ENCODE measurements at regions not wholly inside any gene's neighbourhood (a gene's known extent, or its start where the extent isn't known, plus 50 kb on each side); places are given as distances from the start of the nearest gene placed in this dataset.
"Not testable (repeated sequence)": the region's sequence is repeated elsewhere in the genome, so short reads cannot be mapped to it uniquely, and the experiment has no call there.

GRCh38 chr14:98912655-98913054 is 359.3 kb downstream of the BCL11B start:
- TF ChIP-seq CTCF (conservative IDR thresholded peaks at IDR 0.05; ENCODE audit: control insufficient read depth, insufficient read depth, low read depth, low read length), result no peak
- no peak for DNase-seq (ENCODE audit: low read depth)
- H3K4me3 ChIP-seq (ENCODE audit: control insufficient read depth, low read depth, low read length), result no peak overlapping the region

GRCh38 chr14:98913967-98914650 is 357.9 kb downstream of the BCL11B start:
- H3K4me3 ChIP-seq (ENCODE audit: control insufficient read depth, low read depth, low read length), result no peak overlapping the region
- TF ChIP-seq CTCF (conservative IDR thresholded peaks at IDR 0.05; ENCODE audit: control insufficient read depth, insufficient read depth, low read depth, low read length), result no peak
- DNase-seq (ENCODE audit: low read depth), result no peak

- TF ChIP-seq CTCF (conservative IDR thresholded peaks at IDR 0.05; ENCODE audit: control insufficient read depth, insufficient read depth, low read depth, low read length), result no peak
- no peak overlapping the region for H3K4me3 ChIP-seq (ENCODE audit: control insufficient read depth, low read depth, low read length)
- no peak for DNase-seq (ENCODE audit: low read depth)
Observed at GRCh38 chr14:98914942-98915341, 357.1 kb downstream of the BCL11B start.

GRCh38 chr14:98915625-98916024 is 356.4 kb downstream of the BCL11B start:
- DNase-seq (ENCODE audit: low read depth), result no peak
- TF ChIP-seq CTCF (conservative IDR thresholded peaks at IDR 0.05; ENCODE audit: control insufficient read depth, insufficient read depth, low read depth, low read length), result no peak
- no peak overlapping the region for H3K4me3 ChIP-seq (ENCODE audit: control insufficient read depth, low read depth, low read length)

- no peak overlapping the region for H3K4me3 ChIP-seq (ENCODE audit: control insufficient read depth, low read depth, low read length)
- no peak for DNase-seq (ENCODE audit: low read depth)
- no peak for TF ChIP-seq CTCF (conservative IDR thresholded peaks at IDR 0.05; ENCODE audit: control insufficient read depth, insufficient read depth, low read depth, low read length)
Observed at GRCh38 chr14:98916036-98916435, 356.0 kb downstream of the BCL11B start.

- TF ChIP-seq CTCF (conservative IDR thresholded peaks at IDR 0.05; ENCODE audit: control insufficient read depth, insufficient read depth, low read depth, low read length), result no peak
Observed at GRCh38 chr14:98916476-98916875, 355.5 kb downstream of the BCL11B start.

GRCh38 chr14:98919434-98919833 is 352.6 kb downstream of the BCL11B start:
- TF ChIP-seq CTCF (conservative IDR thresholded peaks at IDR 0.05; ENCODE audit: control insufficient read depth, insufficient read depth, low read depth, low read length), result no peak
- no peak for DNase-seq (ENCODE audit: low read depth)
- no peak overlapping the region for H3K4me3 ChIP-seq (ENCODE audit: control insufficient read depth, low read depth, low read length)

More at GRCh38 chr14:98916476-98916875, 355.5 kb downstream of the BCL11B start:
- H3K4me3 ChIP-seq (ENCODE audit: control insufficient read depth, low read depth, low read length), result no peak overlapping the region
- no peak for DNase-seq (ENCODE audit: low read depth)

- H3K4me3 ChIP-seq (ENCODE audit: control insufficient read depth, low read depth, low read length); DNase-seq (ENCODE audit: low read depth): not testable (repeated sequence)
Observed at GRCh38 chr14:98921306-98921705, 350.7 kb downstream of the BCL11B start.

Data from fibroblast of mammary gland (primary cell).